HAP-1 (cell line): ENCODE measurements at regions not wholly inside any gene's neighbourhood (a gene's known extent, or its start where the extent isn't known, plus 50 kb on each side); places are given as distances from the start of the nearest gene placed in this dataset.

Source experiments
- DNase-seq, 2 experiments: peaks; one replicate each; pipeline ENCODE4 v3.0.0-alpha.2; 2016 to 2020; ENCODE audit warnings: low spot score in 2 of 2
- H3K27me3 ChIP-seq: fragments of 250-450 bp; sonication (Bioruptor Pico); 2 replicates; pipeline ENCODE4 v1.5.1; 2020; ENCODE audit warnings: low read depth, mild to moderate bottlenecking, moderate library complexity
- H3K36me3 ChIP-seq: fragments of 250-450 bp; sonication (Bioruptor Pico); replicated peaks from 2 replicates; pipeline ENCODE4 v1.5.1; 2020; ENCODE audit warnings: mild to moderate bottlenecking
- H3K4me1 ChIP-seq: fragments of 250-450 bp; sonication (Bioruptor Pico); 2 replicates; pipeline ENCODE4 v1.5.1; 2020; ENCODE audit warnings: mild to moderate bottlenecking
- H3K4me3 ChIP-seq: fragments of 250-450 bp; sonication (Bioruptor Pico); 2 replicates; pipeline ENCODE4 v1.5.1; 2020; ENCODE audit warnings: mild to moderate bottlenecking, moderate library complexity
- H3K9me3 ChIP-seq: fragments of 250-450 bp; sonication (Bioruptor Pico); 2 replicates; pipeline ENCODE4 v1.5.1; 2020; ENCODE audit warnings: mild to moderate bottlenecking, moderate library complexity
- in situ Hi-C: fragments of 300-500 bp; cut with MboI; formaldehyde crosslinking; loops from 3 replicates; pipeline ENCODE4 v1.14.3; 2020; ENCODE audit warnings: low sequenced_read_pairs, inconsistent platforms, mixed read lengths

GRCh38 chr12:14256555-14257169, 108.8 kb upstream of the ATF7IP start:
- peaks cover 31% of the 10 kb centered on the region for H3K4me1 ChIP-seq
- in situ Hi-C loops = loop anchor here (10.0 kb wide), 2 partner anchors 108 to 138 kb away; partner anchors contain the start of gene ATF7IP
- H3K36me3 ChIP-seq = no peaks in the 10 kb centered on the region; the same call in 1 of the 2 replicates
- H3K27me3 ChIP-seq = no peaks in the 10 kb centered on the region
- DNase-seq = peak; percentile 65 to 82
- peaks cover 13% of the 10 kb centered on the region for H3K9me3 ChIP-seq
- no peak overlapping the region for H3K4me3 ChIP-seq

DNA sequence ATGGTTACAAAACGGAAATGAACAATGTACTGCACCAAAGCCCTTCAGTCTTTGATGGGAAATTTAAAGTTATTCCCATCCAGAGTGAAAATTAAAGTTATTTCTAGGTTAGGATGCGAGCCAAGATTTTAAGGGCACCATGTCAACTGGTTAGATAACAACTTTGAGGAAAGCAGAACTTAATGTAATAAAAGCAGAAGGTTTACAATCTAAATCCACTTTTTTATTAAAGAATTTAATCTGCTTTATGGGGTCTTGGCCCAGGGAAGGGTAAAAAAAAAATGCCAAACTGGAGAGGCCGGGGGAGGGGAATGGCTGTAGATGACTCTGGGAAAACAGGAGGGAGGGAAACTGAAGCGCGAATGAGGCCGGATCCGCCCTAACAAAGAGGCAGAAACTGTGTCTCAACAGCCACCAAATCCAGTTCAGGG, 108.2 kb upstream of the ATF7IP start:
- H3K4me3 ChIP-seq = no peak overlapping the region
- H3K9me3 ChIP-seq = peaks cover 13% of the 10 kb centered on the region
- H3K4me1 ChIP-seq = peaks cover 31% of the 10 kb centered on the region
- no peaks in the 10 kb centered on the region for H3K27me3 ChIP-seq
- in situ Hi-C loops = loop anchor here (10.0 kb wide), 2 partner anchors 107 to 137 kb away; partner anchors contain the start of gene ATF7IP
- no peak for DNase-seq
- H3K36me3 ChIP-seq = no peaks in the 10 kb centered on the region; the same call in 1 of the 2 replicates

DNA sequence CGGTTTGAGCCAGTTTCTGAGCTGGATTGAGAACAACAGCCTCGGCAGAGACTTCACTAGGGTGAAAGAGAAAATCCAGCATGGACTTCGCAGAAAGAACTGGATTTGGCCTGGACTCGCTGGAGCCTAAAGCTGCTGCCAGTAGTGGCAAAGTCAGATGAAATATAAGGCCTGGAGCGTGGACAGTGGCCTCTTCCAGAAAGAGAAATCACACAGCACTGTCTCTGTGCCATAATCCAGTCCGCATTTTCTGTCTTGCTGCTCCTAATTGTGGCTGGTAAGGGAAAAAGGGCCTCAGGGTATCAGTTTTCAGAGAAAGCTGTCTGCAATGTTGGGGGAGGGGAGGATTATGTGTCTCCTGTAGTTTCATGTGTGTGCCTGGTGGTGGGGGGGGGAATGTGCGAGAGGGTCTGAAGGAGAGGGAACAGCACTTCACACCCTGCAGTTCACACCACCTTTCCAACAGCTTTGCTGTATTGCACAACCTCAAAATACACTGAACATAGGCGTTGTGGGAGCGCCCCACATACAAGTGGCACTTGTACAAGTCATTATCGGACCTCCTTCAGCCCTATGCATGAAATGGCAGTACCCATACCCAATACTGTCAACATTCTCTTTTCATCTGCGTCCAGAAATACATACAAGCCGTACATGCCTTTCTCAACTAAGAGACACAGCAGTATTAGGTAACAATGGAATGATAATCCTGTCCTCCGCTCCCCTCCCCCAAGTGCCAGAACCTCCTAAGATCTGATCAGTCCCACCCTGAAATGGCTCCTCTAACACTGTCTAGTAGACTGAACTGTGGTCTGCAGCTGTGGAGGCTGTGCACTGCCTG, 107.5 kb upstream of the ATF7IP start:
- in situ Hi-C loops = loop anchor here (10.0 kb wide), 2 partner anchors 107 to 137 kb away; partner anchors contain the start of gene ATF7IP
- Histone ChIP-seq H3K4me1 (peaks cover 31% of the 10 kb centered on the region), H3K4me3 (no peak overlapping the region), H3K27me3 (no peaks in the 10 kb centered on the region), H3K36me3 (no peaks in the 10 kb centered on the region; the same call in 1 of the 2 replicates), H3K9me3 (peaks cover 13% of the 10 kb centered on the region)
- DNase-seq = peak; percentile 86 to 95

DNA sequence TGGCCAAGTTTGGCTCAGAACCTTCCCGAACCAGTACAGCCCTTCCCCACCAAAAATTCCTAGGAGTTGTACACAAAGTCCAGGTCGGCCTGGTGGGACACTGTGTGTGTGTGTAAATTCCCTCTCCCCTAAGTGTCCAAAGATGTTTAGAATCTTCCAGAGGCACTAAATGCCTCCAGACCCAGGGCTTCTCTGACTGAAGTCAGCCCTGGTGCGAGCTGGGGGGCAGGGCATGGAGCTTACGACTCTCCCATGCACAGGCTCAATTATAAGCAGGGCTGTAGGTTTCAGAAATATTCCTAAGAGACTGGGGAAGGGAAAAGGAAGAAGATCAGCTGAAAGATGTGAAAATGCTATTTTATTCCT, 106.9 kb upstream of the ATF7IP start:
- peaks cover 31% of the 10 kb centered on the region for H3K4me1 ChIP-seq
- no peaks in the 10 kb centered on the region; the same call in 1 of the 2 replicates for H3K36me3 ChIP-seq
- H3K9me3 ChIP-seq = peaks cover 13% of the 10 kb centered on the region
- no peak overlapping the region for H3K4me3 ChIP-seq
- no peak for DNase-seq
- in situ Hi-C loops = loop anchor here (10.0 kb wide), 2 partner anchors 106 to 136 kb away; partner anchors contain the start of gene ATF7IP
- no peaks in the 10 kb centered on the region for H3K27me3 ChIP-seq

GRCh38 chr12:14259481-14260010, 105.9 kb upstream of the ATF7IP start:
- Histone ChIP-seq H3K4me1 (peaks cover 31% of the 10 kb centered on the region), H3K9me3 (peaks cover 19% of the 10 kb centered on the region), H3K4me3 (no peak overlapping the region), H3K27me3 (no peaks in the 10 kb centered on the region), H3K36me3 (no peaks in the 10 kb centered on the region; the same call in 1 of the 2 replicates)
- in situ Hi-C loops = loop anchor here (10.0 kb wide), 2 partner anchors 105 to 135 kb away; partner anchors contain the start of gene ATF7IP
- DNase-seq = no peak

- H3K4me3 ChIP-seq = no peak overlapping the region
- no peaks in the 10 kb centered on the region; the same call in 1 of the 2 replicates for H3K36me3 ChIP-seq
- in situ Hi-C loops = no loop called here
- peaks cover 19% of the 10 kb centered on the region for H3K9me3 ChIP-seq
- H3K27me3 ChIP-seq = no peaks in the 10 kb centered on the region
- DNase-seq = peak; percentile 97
- H3K4me1 ChIP-seq = peaks cover 31% of the 10 kb centered on the region
Observed at GRCh38 chr12:14260011-14260993, 105.2 kb upstream of the ATF7IP start.

DNA sequence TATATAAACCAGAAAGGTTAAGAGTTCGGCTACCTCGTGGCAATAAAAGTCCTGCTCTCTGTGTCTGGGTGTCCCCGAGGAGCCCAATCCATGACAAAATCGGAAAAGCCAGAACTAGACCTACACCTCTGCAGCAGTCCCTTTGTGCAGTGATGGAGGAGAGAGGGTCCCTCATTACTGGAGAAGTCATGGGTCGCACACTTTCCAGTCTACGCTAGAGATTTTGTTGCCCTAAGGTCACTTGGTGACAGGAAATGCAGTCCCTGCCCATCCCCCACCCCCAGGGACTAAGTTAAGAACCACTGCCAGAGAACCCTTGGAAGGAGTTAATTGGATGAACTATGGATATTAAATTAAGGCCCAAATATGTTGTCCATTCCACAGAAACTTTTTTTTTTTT, 104.4 kb upstream of the ATF7IP start:
- in situ Hi-C loops = no loop called here

DNA sequence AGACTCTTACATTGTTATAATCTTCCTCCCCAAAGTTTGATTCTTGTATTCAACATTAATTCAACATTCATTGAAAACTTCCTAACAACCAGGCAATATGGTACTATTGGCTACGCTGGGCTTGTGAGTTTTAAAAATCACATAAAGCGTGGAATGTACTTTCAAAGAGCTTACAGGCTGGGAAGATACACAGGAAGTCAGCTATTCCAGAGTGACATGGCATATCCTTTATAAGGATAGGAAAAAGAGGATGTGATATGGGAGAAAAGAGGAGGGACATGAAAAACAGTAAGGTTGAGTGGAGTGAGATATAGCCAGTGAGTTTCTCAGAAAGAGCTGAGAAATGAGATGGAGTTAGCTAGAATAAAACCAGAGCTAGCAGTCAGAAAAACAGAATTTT, 103.6 kb upstream of the ATF7IP start:
- Histone ChIP-seq H3K27me3 (no peaks in the 10 kb centered on the region), H3K4me3 (no peak overlapping the region), H3K4me1 (peaks cover 27% of the 10 kb centered on the region), H3K9me3 (peaks cover 18% of the 10 kb centered on the region), H3K36me3 (no peaks in the 10 kb centered on the region; the same call in 1 of the 2 replicates)
- no peak for DNase-seq
- in situ Hi-C loops = no loop called here

More for the DNA sequence above, 104.4 kb upstream of the ATF7IP start:
- Histone ChIP-seq H3K36me3 (no peaks in the 10 kb centered on the region; the same call in 1 of the 2 replicates), H3K27me3 (no peaks in the 10 kb centered on the region), H3K4me1 (peaks cover 31% of the 10 kb centered on the region), H3K4me3 (no peak overlapping the region), H3K9me3 (peaks cover 19% of the 10 kb centered on the region)
- no peak for DNase-seq

DNA sequence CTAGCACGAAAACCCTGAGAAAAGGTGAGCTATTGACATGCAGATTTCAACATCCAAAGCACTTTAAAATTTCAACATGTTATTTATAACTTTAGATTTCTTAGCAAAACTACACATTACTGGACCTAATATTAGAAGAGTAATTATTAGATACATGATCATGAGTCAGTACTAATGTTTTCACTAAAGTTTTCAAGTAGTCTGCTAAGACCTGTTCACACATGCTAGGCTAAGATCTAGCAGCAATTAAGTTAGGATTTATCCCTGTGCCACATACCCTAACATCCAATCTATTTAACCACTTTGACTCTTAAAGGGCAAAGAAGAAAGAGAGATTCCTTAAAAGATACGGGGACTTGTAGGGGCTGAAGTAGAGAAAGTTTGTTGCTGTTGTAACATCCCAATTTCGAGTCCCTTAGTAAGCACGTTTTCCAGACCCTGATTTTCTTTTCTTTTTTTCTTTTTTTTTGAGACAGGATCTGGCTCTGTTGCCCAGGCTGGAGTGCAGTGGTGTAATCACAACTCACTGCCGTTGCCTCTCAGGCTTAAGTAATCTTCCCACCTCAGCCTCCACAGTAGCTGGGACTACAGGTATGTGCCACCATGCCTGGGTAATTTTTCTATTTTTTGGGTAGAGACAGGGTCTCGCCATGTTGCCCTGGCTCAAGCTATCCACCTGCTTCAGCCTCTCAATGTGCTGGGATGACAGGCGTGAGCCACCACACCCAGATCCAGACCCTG, 102.5 kb upstream of the ATF7IP start:
- no peak for DNase-seq
- Histone ChIP-seq H3K36me3 (no peaks in the 10 kb centered on the region; the same call in 1 of the 2 replicates), H3K27me3 (no peaks in the 10 kb centered on the region), H3K4me1 (peaks cover 25% of the 10 kb centered on the region), H3K4me3 (no peak overlapping the region), H3K9me3 (peaks cover 14% of the 10 kb centered on the region)
- in situ Hi-C loops = no loop called here

DNA sequence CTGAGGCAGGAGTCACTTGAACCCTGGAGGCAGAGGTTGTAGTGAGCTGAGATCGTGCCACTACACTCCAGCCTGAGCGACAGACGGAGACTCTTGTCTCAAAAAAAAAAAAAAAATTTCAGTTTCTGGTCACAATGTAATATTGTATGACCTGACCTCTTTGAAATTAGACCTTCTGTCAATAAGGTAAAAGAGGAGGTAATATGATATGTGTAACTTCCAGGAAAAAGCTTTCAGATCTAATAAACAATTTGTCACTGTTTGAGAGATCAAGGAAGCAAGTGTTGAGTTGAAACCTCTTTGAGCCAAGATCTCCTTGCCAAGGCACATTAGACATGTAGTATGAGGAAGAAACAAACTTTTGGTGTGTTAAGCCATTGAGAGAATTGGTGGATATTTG, 101.7 kb upstream of the ATF7IP start:
- no peaks in the 10 kb centered on the region; the same call in 1 of the 2 replicates for H3K36me3 ChIP-seq
- peaks cover 17% of the 10 kb centered on the region for H3K4me1 ChIP-seq
- H3K9me3 ChIP-seq = peaks cover 9% of the 10 kb centered on the region
- no peak for DNase-seq
- in situ Hi-C loops = no loop called here
- no peaks in the 10 kb centered on the region for H3K27me3 ChIP-seq
- H3K4me3 ChIP-seq = no peak overlapping the region

GRCh38 chr12:14264316-14264715, 101.2 kb upstream of the ATF7IP start:
- in situ Hi-C loops = no loop called here
- peaks cover 16% of the 10 kb centered on the region for H3K4me1 ChIP-seq
- peaks cover 9% of the 10 kb centered on the region for H3K9me3 ChIP-seq
- H3K36me3 ChIP-seq = no peaks in the 10 kb centered on the region; the same call in 1 of the 2 replicates
- DNase-seq = no peak
- H3K4me3 ChIP-seq = no peak overlapping the region
- no peaks in the 10 kb centered on the region for H3K27me3 ChIP-seq

DNA sequence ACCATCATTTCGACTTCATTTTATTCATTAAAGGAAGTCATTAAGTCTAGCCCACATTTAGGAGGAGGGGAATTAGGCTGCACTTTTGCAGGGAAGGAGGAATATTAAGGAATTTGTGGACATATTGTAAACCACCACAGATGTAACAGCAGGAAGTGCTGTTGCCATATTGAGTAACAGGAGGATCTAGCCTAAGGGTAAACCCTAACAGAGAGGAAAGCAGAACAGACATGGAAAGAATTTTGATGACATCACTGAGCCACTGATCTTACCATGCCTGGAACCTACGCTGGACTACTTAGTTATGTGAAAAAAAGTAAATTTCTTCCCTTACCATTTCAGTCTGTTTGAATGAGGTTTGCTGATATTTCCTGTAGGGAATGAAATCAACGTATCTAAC, 100.7 kb upstream of the ATF7IP start:
- Histone ChIP-seq H3K4me1 (peaks cover 13% of the 10 kb centered on the region), H3K36me3 (no peaks in the 10 kb centered on the region), H3K9me3 (peaks cover 6% of the 10 kb centered on the region), H3K4me3 (no peak overlapping the region), H3K27me3 (no peaks in the 10 kb centered on the region)
- in situ Hi-C loops = no loop called here
- DNase-seq = no peak
